Stimulated activated CD8-positive, alpha-beta memory T cell treated with anti-CD3 and anti-CD28 coated beads, Interleukin-4, amount 100 ng/mL, for 4 hours (primary cell): ENCODE measurements at regions not wholly inside any gene's neighbourhood (a gene's known extent, or its start where the extent isn't known, plus 50 kb on each side); places are given as distances from the start of the nearest gene placed in this dataset.

ENCODE experiments used
- DNase-seq, 2 donors: peaks; one replicate each; pipeline ENCODE4 v3.0.0-alpha.2; 2020; ENCODE audit warnings: low read depth in 2 of 2, low spot score in 1 of 2

DNA sequence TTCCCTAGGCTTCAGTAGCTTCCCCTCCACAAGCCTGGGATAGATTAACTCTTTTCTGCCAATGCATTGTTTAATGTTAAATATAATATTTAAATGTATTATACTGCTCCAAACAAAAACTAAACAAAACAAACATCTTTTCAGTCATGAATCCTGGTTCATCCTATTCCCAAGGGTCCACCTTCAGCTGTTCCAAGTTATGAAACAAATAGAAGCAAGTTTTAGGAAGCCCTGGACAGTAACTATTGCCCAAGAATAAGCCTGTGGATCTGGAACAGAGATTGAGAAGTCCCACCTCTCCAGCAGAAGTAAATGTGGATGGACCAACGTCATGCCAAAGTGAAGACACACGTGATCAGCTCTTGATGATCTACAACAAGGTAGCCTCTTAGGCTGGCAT lies 408.1 kb downstream of the SETD4 start:
- DNase-seq, result no peak

DNA sequence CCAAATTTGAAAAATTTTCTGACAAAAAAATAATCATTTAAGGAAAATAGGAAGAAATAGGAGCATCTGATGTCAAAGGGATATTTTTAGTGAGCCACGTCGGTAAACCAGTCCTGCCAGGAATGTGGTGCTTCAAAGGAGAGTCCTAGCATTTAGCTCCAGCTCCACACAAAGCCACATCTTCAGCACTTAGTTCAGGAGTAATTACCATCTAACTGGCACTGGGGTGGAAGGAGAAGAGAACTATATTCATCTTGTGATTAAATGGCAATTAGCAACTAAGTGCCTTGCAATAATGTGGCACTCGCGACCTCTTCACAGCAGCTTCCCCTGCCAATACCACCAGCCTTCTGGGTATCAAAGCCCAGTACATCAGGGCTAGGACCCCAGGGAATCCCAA lies 409.1 kb downstream of the SETD4 start:
- DNase-seq, result no peak

DNA sequence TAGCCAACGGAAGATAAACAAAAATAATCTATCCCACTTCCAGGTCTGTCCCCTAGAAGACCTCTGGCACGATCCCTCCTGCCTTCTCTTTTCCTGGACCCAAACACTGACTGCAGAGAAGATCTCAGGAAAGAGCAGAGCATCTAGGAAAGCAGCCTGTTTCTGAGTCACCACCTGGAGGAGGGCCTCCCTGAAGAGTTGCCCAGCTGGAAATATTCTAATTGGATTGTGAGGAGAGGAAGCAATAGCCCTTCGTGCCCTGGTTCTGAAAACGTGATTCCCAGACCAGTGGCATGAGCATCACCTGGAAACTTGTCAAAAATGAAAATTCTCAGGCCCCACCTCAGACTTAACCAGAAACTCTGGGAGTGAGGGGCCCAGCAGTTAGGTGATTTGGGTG lies 411.1 kb downstream of the SETD4 start:
- DNase-seq, result no peak

DNA sequence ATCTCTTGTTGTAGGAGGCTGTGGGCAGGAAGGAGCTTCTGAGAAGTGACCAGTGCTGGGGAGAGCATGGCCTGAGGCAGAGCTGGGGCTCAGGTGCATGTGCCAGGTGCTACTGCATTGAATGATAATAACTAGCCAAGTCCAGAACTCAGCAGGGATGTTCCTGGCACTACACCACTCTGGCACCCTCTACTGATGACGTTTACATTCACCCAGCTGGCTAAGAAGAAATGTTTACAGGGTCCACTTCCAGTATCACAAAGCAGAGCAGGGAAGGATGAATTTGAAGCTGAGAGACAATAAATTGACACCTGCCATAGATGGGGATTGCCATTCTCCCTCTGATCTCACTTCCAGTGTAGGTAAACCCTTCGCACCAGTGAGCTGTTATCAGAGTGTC lies 411.8 kb downstream of the SETD4 start:
- DNase-seq, result no peak

DNA sequence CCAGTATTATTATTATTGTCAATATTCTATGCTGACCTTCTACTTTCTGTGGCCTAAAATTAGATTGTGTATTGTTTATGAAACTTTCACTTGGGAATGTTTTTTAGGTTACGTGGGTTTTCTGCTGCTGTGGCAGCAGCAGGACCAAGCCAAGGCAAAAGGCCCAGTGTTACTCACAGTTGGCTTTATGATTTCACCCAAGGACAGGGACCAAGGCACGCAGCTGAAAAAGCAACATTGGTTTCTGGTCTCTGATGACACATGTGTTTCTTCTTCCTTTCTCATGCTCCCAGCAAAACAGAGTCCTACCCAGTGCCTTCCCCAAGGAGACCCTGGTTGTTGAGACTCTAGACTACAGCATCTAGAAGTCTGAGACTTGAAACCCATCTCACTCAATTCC lies 413.7 kb downstream of the SETD4 start:
- no peak for DNase-seq

DNA sequence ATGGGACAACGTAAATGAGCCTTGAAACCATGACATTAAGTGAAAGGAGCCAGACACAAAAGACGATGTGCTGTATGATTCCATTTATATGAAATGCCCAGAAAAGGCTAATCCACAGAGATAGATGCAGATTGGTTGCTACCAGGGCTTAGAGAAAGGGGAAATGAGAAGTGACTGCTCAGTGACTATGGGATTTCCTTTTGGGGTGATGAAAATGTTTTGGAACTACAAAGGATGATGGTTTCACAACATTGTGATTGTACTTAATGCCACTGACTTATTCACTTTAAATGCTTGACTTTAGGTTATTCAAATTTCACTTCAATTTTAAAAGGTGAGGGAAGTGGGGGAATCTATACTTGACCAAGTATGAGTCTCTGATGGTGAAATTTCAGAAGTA lies 414.3 kb downstream of the SETD4 start:
- no peak for DNase-seq

DNA sequence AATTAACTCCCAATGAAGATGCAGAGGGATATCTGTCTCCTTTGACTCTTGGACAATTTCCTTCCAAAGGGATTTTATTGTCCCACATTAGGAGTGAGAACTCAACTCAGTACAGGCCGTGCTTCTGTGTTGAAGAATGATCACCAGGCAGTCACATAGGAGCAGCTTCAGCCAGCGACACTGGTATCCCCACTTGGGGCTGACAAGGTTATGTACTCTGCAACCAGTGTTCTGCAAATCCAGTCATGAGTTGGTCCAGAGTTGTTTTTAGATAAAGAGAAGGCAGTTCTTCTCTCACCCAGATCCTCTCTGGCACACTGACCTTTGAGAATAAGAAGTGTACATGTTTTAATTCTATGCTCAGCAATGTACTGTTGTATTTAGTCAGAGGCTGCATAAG lies 415.8 kb downstream of the SETD4 start:
- no peak for DNase-seq

DNA sequence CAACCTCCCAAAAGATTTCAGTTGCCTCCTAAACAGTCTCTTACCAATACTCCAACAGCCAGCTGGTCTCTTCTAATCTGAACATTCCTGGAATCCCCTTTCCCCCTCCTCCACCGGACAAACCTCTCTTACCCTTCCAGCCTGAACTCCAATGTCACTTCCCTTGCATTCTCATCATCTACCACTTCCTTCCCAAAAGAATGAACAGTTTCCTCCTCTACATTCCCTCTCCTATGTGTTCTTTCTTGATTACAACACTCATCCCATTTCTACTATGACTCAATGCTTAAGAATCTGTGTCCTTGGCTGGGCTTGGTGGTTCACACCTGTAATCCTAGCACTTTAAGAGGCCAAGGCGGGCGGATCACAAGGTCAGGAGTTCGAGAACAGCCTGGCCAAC lies 417.1 kb downstream of the SETD4 start:
- DNase-seq, result no peak

DNA sequence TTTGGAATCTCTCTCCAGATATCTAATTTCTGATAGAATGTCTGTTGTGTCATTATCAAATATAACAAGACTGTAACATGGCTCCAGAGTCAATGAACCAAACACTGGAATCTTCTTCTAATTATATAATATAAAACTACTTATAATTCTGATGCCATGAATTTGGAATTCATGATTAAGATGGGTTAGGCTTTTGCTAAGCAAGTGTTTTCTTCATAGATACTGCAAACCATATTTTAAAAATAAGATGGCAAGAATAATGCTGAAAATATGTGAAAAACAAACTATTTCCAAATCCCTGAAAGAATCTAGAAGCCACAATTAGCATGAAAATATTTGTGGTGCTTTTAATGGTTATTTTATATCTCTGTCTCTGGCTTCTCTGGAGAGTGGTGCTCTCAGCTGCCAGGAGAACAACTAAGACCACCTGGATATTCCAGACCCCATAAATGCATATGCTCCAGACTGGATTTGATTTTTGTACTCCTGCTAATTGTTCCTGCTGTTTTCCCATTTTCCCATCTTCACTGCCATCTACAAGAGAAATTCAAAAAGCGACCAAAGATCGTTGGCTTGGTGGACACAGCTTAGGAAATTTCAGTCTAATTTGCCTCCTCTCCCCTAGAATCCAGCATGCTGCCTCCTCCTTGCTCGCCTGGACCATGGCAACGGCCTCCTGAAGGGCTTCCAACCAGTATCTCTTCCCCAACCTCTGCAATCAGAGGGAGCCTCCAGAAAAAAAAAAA lies 418.9 kb downstream of the SETD4 start:
- no peak for DNase-seq

DNA sequence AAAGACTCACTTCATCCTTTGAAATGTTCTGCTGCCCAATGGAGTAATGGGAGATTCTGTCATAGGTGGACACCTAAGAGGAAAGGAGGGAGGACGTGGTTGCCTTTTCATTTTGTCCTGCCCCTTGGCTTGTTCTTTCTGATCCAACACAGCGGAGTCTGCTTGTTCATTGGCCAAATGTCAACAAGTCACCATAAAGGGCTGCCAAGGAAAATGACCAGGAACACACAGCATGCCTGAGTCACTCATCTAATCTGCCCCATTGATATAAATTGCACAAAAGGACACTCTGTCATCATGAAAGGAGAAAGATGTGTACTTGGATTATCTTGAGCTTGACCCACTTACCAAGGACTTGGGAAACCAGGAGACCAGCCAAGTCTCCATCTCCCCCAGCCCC lies 422.9 kb downstream of the SETD4 start:
- no peak for DNase-seq

DNA sequence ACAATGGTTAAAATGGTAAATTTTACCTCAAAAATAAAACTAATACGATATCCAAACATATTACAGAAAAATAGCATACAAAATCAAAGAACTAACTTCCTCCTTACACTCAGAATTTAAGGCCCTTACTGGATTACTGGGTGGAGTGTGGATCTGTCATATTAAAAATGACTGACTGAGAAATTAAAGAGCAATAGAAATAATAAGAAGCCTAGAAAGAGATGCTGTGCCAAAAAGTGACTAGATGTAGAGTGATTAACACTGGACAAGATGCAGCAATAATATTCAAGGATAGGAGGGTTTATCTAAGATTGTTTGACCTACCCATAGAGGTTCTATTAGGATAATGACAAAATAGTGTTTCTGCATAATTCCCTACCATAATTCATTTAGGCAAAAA lies 424.3 kb downstream of the SETD4 start:
- no peak for DNase-seq

DNA sequence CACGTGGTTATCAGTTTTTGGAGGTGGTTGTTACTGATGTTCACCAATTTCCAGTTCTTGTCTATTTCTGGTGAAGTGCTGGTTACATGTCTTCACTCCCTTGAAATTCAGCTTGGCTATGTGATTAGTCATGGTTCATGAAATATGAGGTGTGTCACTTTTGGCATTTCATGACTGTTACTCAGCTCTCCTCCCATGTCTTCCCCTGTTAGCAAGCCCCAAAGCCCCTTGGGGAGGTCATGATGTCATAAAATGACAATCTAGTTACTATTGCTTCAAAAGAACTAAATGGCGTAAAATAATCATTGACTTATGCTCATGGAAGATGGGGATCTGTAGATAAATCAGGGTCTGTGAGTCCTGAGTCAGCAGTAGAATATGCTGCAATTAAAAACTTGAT lies 425.1 kb downstream of the SETD4 start:
- DNase-seq, result no peak

DNA sequence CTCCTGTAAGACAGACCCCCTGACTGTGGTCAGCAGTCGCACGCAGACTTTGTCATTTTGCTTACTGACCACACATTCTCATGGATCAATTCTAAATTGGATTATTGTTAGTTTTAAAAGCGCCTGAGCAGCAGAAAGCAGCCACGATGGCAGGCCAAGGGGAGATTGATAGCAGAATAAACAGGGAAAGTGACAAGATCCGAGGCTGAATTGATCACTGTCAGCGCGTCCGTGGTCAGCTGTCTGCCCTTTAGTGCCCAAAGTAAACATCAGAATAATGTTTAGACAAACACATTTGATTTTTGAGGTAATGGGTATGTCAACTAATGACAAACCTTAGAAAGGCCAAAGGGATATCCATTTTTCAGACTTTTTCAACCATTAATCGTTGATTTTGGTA lies 426.8 kb downstream of the SETD4 start:
- no peak for DNase-seq

DNA sequence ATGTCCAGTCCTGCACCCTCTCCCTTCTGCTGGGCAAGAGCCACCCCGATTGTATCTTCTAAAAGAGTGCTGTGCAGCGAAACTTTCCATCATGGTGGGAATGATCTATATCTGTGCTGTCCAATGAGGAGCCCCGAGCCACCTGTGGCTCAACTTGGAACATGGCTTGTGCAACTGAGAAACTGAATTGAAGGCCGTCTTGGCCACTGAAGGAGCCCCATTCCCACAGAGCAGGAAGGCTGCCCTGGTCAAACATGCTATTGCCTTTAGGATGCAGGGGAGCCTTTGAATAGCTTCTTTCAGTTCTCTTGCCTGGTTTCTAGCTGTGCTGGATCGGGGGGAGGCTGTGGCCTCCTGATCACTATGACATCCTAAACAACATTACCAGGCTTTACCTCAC lies 427.6 kb downstream of the SETD4 start:
- no peak for DNase-seq

DNA sequence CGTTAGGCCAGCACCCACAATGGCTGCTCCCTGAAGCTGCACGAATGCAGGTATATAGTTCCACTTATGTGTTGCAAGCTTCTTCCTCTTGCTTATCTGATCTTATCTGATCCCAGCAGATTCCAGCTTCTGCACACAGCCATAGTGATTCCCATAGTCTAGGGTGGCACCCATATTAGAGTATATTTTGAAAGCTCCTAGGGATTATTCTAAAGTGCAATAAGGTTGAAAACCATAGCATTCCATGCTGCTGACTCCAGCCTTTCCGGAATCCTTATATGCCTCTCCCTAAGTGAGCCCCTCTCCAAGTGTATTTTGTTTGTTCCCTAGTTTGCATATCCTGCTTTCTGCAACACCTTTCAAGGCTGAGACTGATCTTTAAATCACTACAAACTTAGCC lies 432.0 kb downstream of the SETD4 start:
- no peak for DNase-seq

DNA sequence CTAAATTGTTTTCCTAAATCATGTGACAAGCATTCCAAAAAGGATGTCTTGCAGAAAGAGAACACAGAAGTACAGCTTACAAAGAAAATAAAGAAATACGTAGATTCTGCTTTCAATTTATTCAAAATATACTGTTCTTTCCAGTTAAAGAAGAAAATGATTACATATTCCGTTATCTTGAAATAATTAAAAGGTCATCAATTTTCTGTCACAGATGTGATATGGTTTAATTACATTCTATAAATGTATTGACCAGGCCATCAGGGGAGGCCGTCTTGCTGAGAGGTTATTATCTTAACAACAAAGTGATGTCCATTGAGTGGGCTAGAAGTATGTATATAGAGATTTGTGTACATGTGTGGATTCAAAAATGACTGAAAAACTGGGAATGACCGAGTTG lies 432.9 kb downstream of the SETD4 start:
- no peak for DNase-seq

DNA sequence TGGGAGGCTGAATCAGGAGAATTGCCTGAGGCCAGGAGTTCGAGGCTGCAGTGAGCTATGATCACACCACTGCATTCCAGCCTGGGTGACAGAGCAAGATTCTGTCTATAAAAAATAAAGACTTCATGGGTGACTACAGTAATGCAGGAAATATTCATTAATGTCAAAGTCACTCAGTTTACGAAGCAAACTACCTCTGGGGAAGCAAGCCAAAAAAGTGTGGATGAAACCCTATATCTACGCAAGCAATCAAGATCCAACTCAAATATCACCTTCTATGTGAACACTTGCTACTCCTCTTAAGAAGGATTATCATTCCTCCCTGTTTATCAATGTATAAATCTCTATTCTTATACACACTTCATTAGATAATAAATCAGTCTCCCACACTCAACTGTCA lies 434.8 kb downstream of the SETD4 start:
- DNase-seq, result no peak

DNA sequence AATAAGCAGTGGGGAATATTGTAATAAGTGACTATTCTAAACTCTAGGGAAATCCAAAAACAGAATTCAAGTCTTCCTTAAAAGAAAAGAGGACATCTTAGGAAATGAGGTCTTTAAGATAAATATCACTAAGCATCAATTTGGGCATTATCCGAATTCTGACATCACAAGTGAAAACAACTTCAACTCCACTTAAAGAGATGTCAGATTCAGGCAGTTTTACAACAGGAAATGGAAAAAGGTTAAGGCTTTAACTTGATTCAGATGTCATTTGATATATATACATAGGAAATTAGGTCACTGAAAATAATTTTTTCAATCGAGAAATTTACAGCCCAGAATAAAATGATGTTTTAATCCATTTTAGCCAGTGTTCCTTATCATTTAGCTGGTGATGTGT lies 435.4 kb downstream of the SETD4 start:
- DNase-seq, result no peak

DNA sequence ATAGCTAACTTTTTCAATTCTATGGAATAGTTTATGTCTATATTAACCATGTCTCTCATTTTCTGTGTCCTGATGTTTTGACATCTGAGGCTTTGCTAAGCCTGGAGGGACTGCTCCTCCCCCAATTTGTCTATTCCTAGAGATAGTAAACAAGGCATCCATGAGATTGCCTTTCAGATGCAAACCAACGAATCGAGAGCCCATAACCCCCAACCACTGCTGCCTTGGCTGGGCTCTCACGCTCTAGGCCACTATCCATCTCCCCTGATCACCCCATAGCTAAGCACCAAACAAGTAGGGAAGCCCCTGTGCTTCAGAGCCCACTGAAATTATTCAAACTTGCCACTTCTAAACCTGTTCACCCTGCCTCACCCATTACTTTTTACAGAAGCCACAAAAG lies 437.7 kb downstream of the SETD4 start:
- DNase-seq, result no peak

DNA sequence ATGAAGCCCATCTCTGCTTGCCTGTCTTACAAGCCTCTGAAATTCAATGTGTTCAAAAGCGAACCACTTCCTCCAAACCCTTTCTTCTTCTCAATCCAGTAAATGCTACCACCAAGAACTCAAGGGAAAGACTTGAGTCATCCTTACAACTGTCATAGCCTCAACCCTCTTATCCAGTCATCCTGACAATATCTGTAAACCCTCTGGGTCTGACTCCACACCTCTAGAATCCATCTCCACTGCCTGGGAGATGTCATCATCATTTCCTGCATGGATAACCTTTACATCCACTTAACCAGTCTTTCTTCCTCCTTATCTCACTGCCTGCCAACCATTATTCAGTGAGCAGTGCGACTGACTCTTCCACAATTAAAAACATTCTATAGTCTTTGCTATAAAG lies 441.1 kb downstream of the SETD4 start:
- DNase-seq, result no peak

DNA sequence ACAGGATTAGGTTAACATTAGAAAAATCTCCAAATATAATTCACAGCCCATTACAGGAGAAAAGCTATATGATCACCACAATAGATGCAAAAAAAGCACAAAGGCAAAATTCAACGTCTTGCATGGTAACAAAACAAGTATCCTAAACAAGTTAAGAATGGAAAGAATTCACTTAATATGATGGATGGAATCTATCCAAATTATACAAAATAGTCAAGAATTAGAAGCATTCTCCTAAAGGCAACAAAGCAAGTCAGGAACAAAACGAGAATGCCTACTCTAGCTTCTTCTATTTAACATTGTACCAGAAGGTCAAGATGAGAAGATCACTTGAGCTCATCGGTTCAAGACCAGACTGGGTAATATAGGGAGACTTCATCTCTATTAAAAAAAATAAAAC lies 442.8 kb downstream of the SETD4 start:
- no peak for DNase-seq

DNA sequence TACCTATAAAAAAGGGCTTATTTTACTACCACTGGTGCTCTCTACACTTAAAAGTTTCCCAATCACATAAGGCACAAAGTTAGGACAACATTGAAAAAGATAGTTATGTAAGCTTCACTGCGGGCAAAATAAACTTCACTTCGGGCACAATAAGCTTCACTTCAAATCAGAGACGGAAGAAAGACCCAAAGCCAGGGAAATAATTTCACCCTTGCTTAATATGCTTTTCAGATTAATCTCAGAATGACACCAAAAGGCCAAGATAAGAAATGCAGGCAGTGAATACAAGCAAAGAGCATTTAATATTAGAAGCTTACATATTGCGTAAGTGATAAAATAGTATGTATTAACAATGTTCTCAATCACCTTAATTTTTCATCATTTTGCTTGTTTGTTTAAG lies 444.2 kb downstream of the SETD4 start:
- no peak for DNase-seq

DNA sequence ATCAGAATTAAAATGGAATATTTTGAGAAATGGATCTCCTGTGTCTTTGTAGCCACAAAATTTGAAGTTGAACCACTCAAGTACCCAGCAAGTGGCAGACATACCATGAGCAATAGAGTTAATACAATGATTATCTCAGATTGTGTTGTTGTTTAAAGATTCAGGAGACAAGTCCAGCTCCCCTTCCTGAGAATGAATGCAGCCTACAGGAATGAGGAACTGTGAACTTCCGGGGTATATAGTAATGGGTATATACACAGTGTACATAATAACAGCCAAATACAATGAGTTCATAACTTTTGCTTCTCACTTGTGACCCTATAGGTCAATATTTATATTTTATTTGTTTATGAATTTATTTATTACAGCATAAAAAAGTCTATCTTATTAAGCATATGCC lies 445.0 kb downstream of the SETD4 start:
- no peak for DNase-seq
